ENCODE measurements at regions not wholly inside any gene's neighbourhood (a gene's known extent, or its start where the extent isn't known, plus 50 kb on each side); places are given as distances from the start of the nearest gene placed in this dataset.

GRCh38 chr13:64925284-64925683 is 2304.9 kb downstream of the PCDH9 start:
- intact Hi-C loops (cut with micrococcal nuclease; ENCODE audit: unreplicated experiment), result no loop called here

GRCh38 chr13:64924401-64924800 is 2305.7 kb downstream of the PCDH9 start:
- DNase-seq (ENCODE audit: low spot score) (no peak), FAIRE-seq (no peak), ATAC-seq (no peak)
- WGBS (ENCODE audit: low lambda C conversion rate), result 1% methylated on average over 5 of the region's 6 CpGs
- in situ Hi-C loops (cut with HindIII; ENCODE audit: extremely low pct_ligation_motif_present, low pct_unique_long_range_greater_than_20kb) (no loop called here), intact Hi-C loops (cut with micrococcal nuclease; ENCODE audit: unreplicated experiment) (no loop called here)
- no TSS peak for BruUV-seq (replicated peaks)
- no peaks in the 10 kb centered on the region for H3K9me3 ChIP-seq (ENCODE audit: low read length)
- POLR2A ChIA-PET, result no interaction called here
- no peak overlapping the region for H2AFZ ChIP-seq (ENCODE audit: low read length)
- H3K9ac ChIP-seq (ENCODE audit: insufficient read depth, low read depth, low read length), result no peak overlapping the region
- no peaks in the 10 kb centered on the region for H4K20me1 ChIP-seq (ENCODE audit: insufficient read depth, low read length)
- CTCF ChIA-PET (ENCODE audit: low intra/inter-chr PET ratio, low total read pairs), result no interaction called here
- H3K79me2 ChIP-seq (ENCODE audit: insufficient read depth, low read length), result no peaks in the 10 kb centered on the region
- no peaks in the 10 kb centered on the region for H3K36me3 ChIP-seq (replicated peaks in 1 of 2; ENCODE audit: control insufficient read depth in 1 of 2, insufficient read depth in 2 of 2, low read length in 2 of 2)
- H3K4me1 ChIP-seq (ENCODE audit: insufficient read depth, low read length), result no peaks in the 10 kb centered on the region
- H3K27me3 ChIP-seq (ENCODE audit: control insufficient read depth in 1 of 2, insufficient read depth in 2 of 2, low read length in 2 of 2), result no peaks in the 10 kb centered on the region
- H3K27ac ChIP-seq (ENCODE audit: extremely low read length, insufficient read depth, low read length), result no peak overlapping the region
- H3K4me3 ChIP-seq (replicated peaks in 1 of 3; ENCODE audit: insufficient read depth in 1 of 3, low read depth in 2 of 3, low read length in 3 of 3), result no peak overlapping the region
- no peak overlapping the region for H3K4me2 ChIP-seq (ENCODE audit: low read depth, low read length)
- TF ChIP-seq ZNF780A (CRISPR knock-in tag; IDR thresholded peaks at IDR 0.05), result no peak
- TF ChIP-seq STAT5B (CRISPR knock-in tag; IDR thresholded peaks at IDR 0.05), result no peak
- no peak for TF ChIP-seq SOX6 (IDR thresholded peaks at IDR 0.05)
- TF ChIP-seq SOX6 (CRISPR knock-in tag; IDR thresholded peaks at IDR 0.05), result no peak
- TF ChIP-seq, protein P1, sequence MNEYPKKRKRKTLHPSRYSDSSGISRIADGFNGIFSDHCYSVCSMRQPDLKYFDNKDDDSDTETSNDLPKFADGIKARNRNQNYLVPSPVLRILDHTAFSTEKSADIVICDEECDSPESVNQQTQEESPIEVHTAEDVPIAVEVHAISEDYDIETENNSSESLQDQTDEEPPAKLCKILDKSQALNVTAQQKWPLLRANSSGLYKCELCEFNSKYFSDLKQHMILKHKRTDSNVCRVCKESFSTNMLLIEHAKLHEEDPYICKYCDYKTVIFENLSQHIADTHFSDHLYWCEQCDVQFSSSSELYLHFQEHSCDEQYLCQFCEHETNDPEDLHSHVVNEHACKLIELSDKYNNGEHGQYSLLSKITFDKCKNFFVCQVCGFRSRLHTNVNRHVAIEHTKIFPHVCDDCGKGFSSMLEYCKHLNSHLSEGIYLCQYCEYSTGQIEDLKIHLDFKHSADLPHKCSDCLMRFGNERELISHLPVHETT (CRISPR knock-in tag; conservative IDR thresholded peaks at IDR 0.05), result no peak
- TF ChIP-seq ZNF329 (CRISPR knock-in tag; IDR thresholded peaks at IDR 0.05; ENCODE audit: low read depth), result no peak
- TF ChIP-seq SOX5 (CRISPR knock-in tag; IDR thresholded peaks at IDR 0.05; ENCODE audit: borderline replicate concordance), result no peak
- TF ChIP-seq ELF1 (CRISPR knock-in tag; IDR thresholded peaks at IDR 0.05), result no peak
- TF ChIP-seq MED13 (CRISPR knock-in tag; IDR thresholded peaks at IDR 0.05), result no peak
- TF ChIP-seq SIN3B (IDR thresholded peaks at IDR 0.05; ENCODE audit: low read length), result no peak

More at GRCh38 chr13:64925284-64925683, 2304.9 kb downstream of the PCDH9 start:
- ChIA-PET POLR2A (no interaction called here), CTCF (ENCODE audit: low intra/inter-chr PET ratio, low total read pairs) (no interaction called here)
- 43% methylated on average over 1 of the region's 7 CpGs for WGBS (ENCODE audit: low lambda C conversion rate)
- in situ Hi-C loops (cut with HindIII; ENCODE audit: extremely low pct_ligation_motif_present, low pct_unique_long_range_greater_than_20kb), result no loop called here
- no peaks in the 10 kb centered on the region for H3K4me1 ChIP-seq (ENCODE audit: insufficient read depth, low read length)
- BruUV-seq (replicated peaks), result no TSS peak
- FAIRE-seq, result no peak
- no peaks in the 10 kb centered on the region for H3K36me3 ChIP-seq (replicated peaks in 1 of 2; ENCODE audit: control insufficient read depth in 1 of 2, insufficient read depth in 2 of 2, low read length in 2 of 2)
- no peaks in the 10 kb centered on the region for H3K9me3 ChIP-seq (ENCODE audit: low read length)
- TF ChIP-seq ZBTB20 (CRISPR knock-in tag; IDR thresholded peaks at IDR 0.05; ENCODE audit: borderline replicate concordance, low read depth) (no peak), MIER2 (CRISPR knock-in tag; IDR thresholded peaks at IDR 0.05) (peak; percentile 88)
- TF ChIP-seq, protein P2, sequence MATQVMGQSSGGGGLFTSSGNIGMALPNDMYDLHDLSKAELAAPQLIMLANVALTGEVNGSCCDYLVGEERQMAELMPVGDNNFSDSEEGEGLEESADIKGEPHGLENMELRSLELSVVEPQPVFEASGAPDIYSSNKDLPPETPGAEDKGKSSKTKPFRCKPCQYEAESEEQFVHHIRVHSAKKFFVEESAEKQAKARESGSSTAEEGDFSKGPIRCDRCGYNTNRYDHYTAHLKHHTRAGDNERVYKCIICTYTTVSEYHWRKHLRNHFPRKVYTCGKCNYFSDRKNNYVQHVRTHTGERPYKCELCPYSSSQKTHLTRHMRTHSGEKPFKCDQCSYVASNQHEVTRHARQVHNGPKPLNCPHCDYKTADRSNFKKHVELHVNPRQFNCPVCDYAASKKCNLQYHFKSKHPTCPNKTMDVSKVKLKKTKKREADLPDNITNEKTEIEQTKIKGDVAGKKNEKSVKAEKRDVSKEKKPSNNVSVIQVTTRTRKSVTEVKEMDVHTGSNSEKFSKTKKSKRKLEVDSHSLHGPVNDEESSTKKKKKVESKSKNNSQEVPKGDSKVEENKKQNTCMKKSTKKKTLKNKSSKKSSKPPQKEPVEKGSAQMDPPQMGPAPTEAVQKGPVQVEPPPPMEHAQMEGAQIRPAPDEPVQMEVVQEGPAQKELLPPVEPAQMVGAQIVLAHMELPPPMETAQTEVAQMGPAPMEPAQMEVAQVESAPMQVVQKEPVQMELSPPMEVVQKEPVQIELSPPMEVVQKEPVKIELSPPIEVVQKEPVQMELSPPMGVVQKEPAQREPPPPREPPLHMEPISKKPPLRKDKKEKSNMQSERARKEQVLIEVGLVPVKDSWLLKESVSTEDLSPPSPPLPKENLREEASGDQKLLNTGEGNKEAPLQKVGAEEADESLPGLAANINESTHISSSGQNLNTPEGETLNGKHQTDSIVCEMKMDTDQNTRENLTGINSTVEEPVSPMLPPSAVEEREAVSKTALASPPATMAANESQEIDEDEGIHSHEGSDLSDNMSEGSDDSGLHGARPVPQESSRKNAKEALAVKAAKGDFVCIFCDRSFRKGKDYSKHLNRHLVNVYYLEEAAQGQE (IDR thresholded peaks at IDR 0.05; ENCODE audit: borderline replicate concordance in 1 of 2, low read depth in 1 of 2, low read length in 2 of 2), result peak; percentile 73 to 90
- no peak overlapping the region for H3K9ac ChIP-seq (ENCODE audit: insufficient read depth, low read depth, low read length)
- H3K4me3 ChIP-seq (replicated peaks in 1 of 3; ENCODE audit: insufficient read depth in 1 of 3, low read depth in 2 of 3, low read length in 3 of 3), result no peak overlapping the region
- ATAC-seq, result peak; percentile 59; the same call in 2 of the 3 replicates
- H3K27me3 ChIP-seq (ENCODE audit: control insufficient read depth in 1 of 2, insufficient read depth in 2 of 2, low read length in 2 of 2), result no peaks in the 10 kb centered on the region
- H3K79me2 ChIP-seq (ENCODE audit: insufficient read depth, low read length), result no peaks in the 10 kb centered on the region
- H3K27ac ChIP-seq (ENCODE audit: extremely low read length, insufficient read depth, low read length), result no peak overlapping the region
- no peak overlapping the region for H2AFZ ChIP-seq (ENCODE audit: low read length)
- DNase-seq (ENCODE audit: low spot score), result no peak
- no peaks in the 10 kb centered on the region for H4K20me1 ChIP-seq (ENCODE audit: insufficient read depth, low read length)
- H3K4me2 ChIP-seq (ENCODE audit: low read depth, low read length), result no peak overlapping the region
